SK-N-SH (cell line): ENCODE measurements at regions not wholly inside any gene's neighbourhood (a gene's known extent, or its start where the extent isn't known, plus 50 kb on each side); places are given as distances from the start of the nearest gene placed in this dataset.

ENCODE experiments used
- CTCF ChIA-PET: fragments of 300-600, 350-600 bp; formaldehyde crosslinking; extraction: SDS; loops from one replicate; lab custom pipeline; 2021; lab: Yijun Ruan, JAX
- POLR2A ChIA-PET: fragments of 350-600 bp; sonication (Branson Sonifier 250); formaldehyde crosslinking; extraction: SDS; loops from one replicate; lab custom pipeline; 2020; ENCODE audit warnings: antibody characterized with exemption, inconsistent platforms; lab: Yijun Ruan, JAX
- DNase-seq: peaks from one replicate; pipeline ENCODE4 v3.0.0; 2012
- H2AFZ ChIP-seq: fragments of 200-600 bp; sonication (generic); 2 replicates; pipeline ENCODE4 v1.8.1; 2016; ENCODE audit warnings: antibody characterized with exemption, mild to moderate bottlenecking, low read depth
- H3F3A ChIP-seq: fragments of 200-600 bp; sonication (generic); replicated peaks from 2 replicates; pipeline ENCODE3; 2016; ENCODE audit warnings: antibody characterized with exemption, mild to moderate bottlenecking; ENCODE audit not compliant: insufficient read depth
- H3K27ac ChIP-seq, 2 experiments: fragments of 200-500 bp in 1 of 2; fragments of 200-600 bp in 1 of 2; sonication (Bioruptor generic) in 1 of 2; sonication (generic), shearing (Covaris generic) in 1 of 2; 2 replicates each; pipeline versions ENCODE4 v1.5.1 to v1.6.1; 2014 to 2016; ENCODE audit warnings: low read depth in 2 of 2, inconsistent platforms in 1 of 2, low read length in 1 of 2, mild to moderate bottlenecking in 1 of 2, mixed read lengths in 1 of 2
- H3K27me3 ChIP-seq: fragments of 200-600 bp; sonication (generic), shearing (Covaris generic); 2 replicates; pipeline ENCODE4 v1.6.1; 2016; ENCODE audit warnings: mixed run types; ENCODE audit not compliant: insufficient read depth
- H3K36me3 ChIP-seq, 2 experiments: fragments of 200-500 bp in 1 of 2; fragments of 200-600 bp in 1 of 2; sonication (Bioruptor generic) in 1 of 2; sonication (generic) in 1 of 2; replicated peaks in 1 of 2; 2 replicates each; pipeline versions ENCODE3 to v1.5.1; 2014 to 2016; ENCODE audit warnings: low read length in 1 of 2, mild to moderate bottlenecking in 1 of 2; ENCODE audit not compliant: insufficient read depth in 2 of 2, control insufficient read depth in 1 of 2
- H3K4me1 ChIP-seq, 2 experiments: fragments of 200-500 bp in 1 of 2; fragments of 200-600 bp in 1 of 2; sonication (Bioruptor generic) in 1 of 2; sonication (generic), shearing (Covaris generic) in 1 of 2; 2 replicates each; pipeline versions ENCODE4 v1.5.1 to v1.6.1; 2014 to 2016; ENCODE audit warnings: low read depth in 1 of 2, low read length in 1 of 2, mixed run types in 1 of 2; ENCODE audit not compliant: insufficient read depth in 2 of 2, control insufficient read depth in 1 of 2
- H3K4me2 ChIP-seq: fragments of 200-600 bp; sonication (generic), shearing (Covaris generic); 2 replicates; pipeline ENCODE4 v1.6.1; 2017; ENCODE audit warnings: mixed run types
- H3K4me3 ChIP-seq, 2 experiments: fragments of 200-500 bp in 1 of 2; fragments of 200-600 bp in 1 of 2; sonication (Bioruptor generic) in 1 of 2; sonication (generic), shearing (Covaris generic) in 1 of 2; 2 replicates each; pipeline versions ENCODE4 v1.5.1 to v1.8.1; 2014 to 2016; ENCODE audit warnings: low read depth in 2 of 2, inconsistent platforms in 1 of 2, low read length in 1 of 2, mild to moderate bottlenecking in 1 of 2, mixed read lengths in 1 of 2, moderate library complexity in 1 of 2
- H3K79me2 ChIP-seq: fragments of 200-600 bp; sonication (generic); 2 replicates; pipeline ENCODE4 v1.8.1; 2017; ENCODE audit warnings: mild to moderate bottlenecking; ENCODE audit not compliant: insufficient read depth
- H3K9ac ChIP-seq: fragments of 200-600 bp; sonication (generic); 2 replicates; pipeline ENCODE4 v1.6.1; 2017; ENCODE audit warnings: mixed run types
- H3K9me2 ChIP-seq: fragments of 200-600 bp; sonication (generic); 2 replicates; pipeline ENCODE4 v1.6.1; 2017; ENCODE audit warnings: mixed run types
- H3K9me3 ChIP-seq: fragments of 200-600 bp; sonication (generic); 2 replicates; pipeline ENCODE4 v1.6.1; 2017; ENCODE audit warnings: mixed run types, mild to moderate bottlenecking, moderate library complexity
- H4K20me1 ChIP-seq: fragments of 200-600 bp; sonication (generic); 2 replicates; pipeline ENCODE4 v1.6.1; 2017; ENCODE audit warnings: mild to moderate bottlenecking, mixed run types; ENCODE audit not compliant: insufficient read depth
- CHD2 ChIP-seq: fragments of 150-350 bp; IDR thresholded peaks from 2 replicates; pipeline ENCODE4 v1.6.1; 2018; ENCODE audit warnings: low read length; ENCODE audit not compliant: partially characterized antibody
- ELF1 ChIP-seq: IDR thresholded peaks from 2 replicates; pipeline ENCODE4 v1.4.0; 2012
- EP300 ChIP-seq, 2 experiments: IDR thresholded peaks; 2 replicates each; pipeline versions ENCODE4 v1.4.0 to v1.6.1; 2012; ENCODE audit warnings: borderline replicate concordance in 1 of 2, low read depth in 1 of 2, low read length in 1 of 2
- IRF3 ChIP-seq: fragments of 150-350 bp; IDR thresholded peaks from 2 replicates; pipeline ENCODE4 v1.6.1; 2016; ENCODE audit warnings: mild to moderate bottlenecking, low read depth, low read length
- JUND ChIP-seq: IDR thresholded peaks from 2 replicates; pipeline ENCODE4 v1.4.0; 2012
- MAX ChIP-seq: IDR thresholded peaks from 2 replicates; pipeline ENCODE4 v1.4.0; 2012; ENCODE audit warnings: low read depth
- MEF2A ChIP-seq: IDR thresholded peaks from 2 replicates; pipeline ENCODE4 v1.4.0; 2012; ENCODE audit warnings: low read depth, borderline replicate concordance
- NFIC ChIP-seq: IDR thresholded peaks from 2 replicates; pipeline ENCODE4 v1.4.0; 2012; ENCODE audit warnings: borderline replicate concordance
- PBX3 ChIP-seq: IDR thresholded peaks from 2 replicates; pipeline ENCODE4; 2012
- REST ChIP-seq: IDR thresholded peaks from 2 replicates; pipeline ENCODE4 v1.6.1; 2012; ENCODE audit warnings: mild to moderate bottlenecking, low read depth, low read length, moderate library complexity
- SIN3A ChIP-seq: IDR thresholded peaks from 2 replicates; pipeline ENCODE4 v1.6.1; 2012; ENCODE audit warnings: low read depth, mild to moderate bottlenecking, low read length, moderate library complexity, borderline replicate concordance
- TCF12 ChIP-seq: IDR thresholded peaks from 2 replicates; pipeline ENCODE4 v1.4.0; 2012
- TEAD4 ChIP-seq: IDR thresholded peaks from 2 replicates; pipeline ENCODE4 v1.4.0; 2012; ENCODE audit warnings: mild to moderate bottlenecking, borderline replicate concordance; ENCODE audit not compliant: insufficient read depth
- YY1 ChIP-seq: IDR thresholded peaks from 2 replicates; pipeline ENCODE4 v1.4.0; 2012; ENCODE audit warnings: low read depth, mild to moderate bottlenecking
- WGBS: methylation state at CpG from one replicate; pipeline ENCODE4 v1.1.6; 2017; ENCODE audit warnings: low lambda C conversion rate; 5-methylcytosine and 5-hydroxymethylcytosine counted together

- H3K9me3 ChIP-seq = 0 out of 2 replicates have a peak, but pooled peaks cover 2% of the 10 kb centered on the region
- H3F3A ChIP-seq = peaks cover 13% of the 10 kb centered on the region
- H4K20me1 ChIP-seq = no peaks in the 10 kb centered on the region
- H3K4me2 ChIP-seq = no peak overlapping the region
- no peaks in the 10 kb centered on the region for H3K79me2 ChIP-seq
- H2AFZ ChIP-seq = no peak overlapping the region
- H3K27ac ChIP-seq = no peak overlapping the region
- H3K4me3 ChIP-seq = no peak overlapping the region
- 99% methylated on average over 9 of the region's 9 CpGs for WGBS
- no peaks in the 10 kb centered on the region for H3K36me3 ChIP-seq
- no peaks in the 10 kb centered on the region for H3K27me3 ChIP-seq
- no peak overlapping the region for H3K9ac ChIP-seq
- ChIA-PET POLR2A (no interaction called here), CTCF (no interaction called here)
- no peaks in the 10 kb centered on the region for H3K9me2 ChIP-seq
- no peak for TF ChIP-seq CHD2
- DNase-seq = no peak
- H3K4me1 ChIP-seq = peaks cover 0 to 12% of the 10 kb centered on the region in 2 experiments; a peak in 2 of 4 replicates
Measured at GRCh38 chr3:64293121-64293520, 67.9 kb upstream of the PRICKLE2 start.

GRCh38 chr3:64291956-64292355 lies 66.7 kb upstream of the PRICKLE2 start:
- Histone ChIP-seq H2AFZ (no peak overlapping the region), H3K4me3 (no peak overlapping the region), H4K20me1 (no peaks in the 10 kb centered on the region), H3K9me2 (no peaks in the 10 kb centered on the region), H3K27me3 (no peaks in the 10 kb centered on the region), H3K36me3 (no peaks in the 10 kb centered on the region), H3K4me2 (0 out of 2 replicates have a peak overlapping the region, but pooled peaks have one; percentile 42), H3K27ac (peak overlapping the region in 1 of 2 experiments; percentile 63; a peak in 2 of 4 replicates), H3K4me1 (peaks cover 0 to 12% of the 10 kb centered on the region in 2 experiments; a peak in 2 of 4 replicates), H3K9me3 (0 out of 2 replicates have a peak, but pooled peaks cover 1% of the 10 kb centered on the region), H3K9ac (no peak overlapping the region)
- POLR2A ChIA-PET = no interaction called here
- no peak for DNase-seq
- 87% methylated on average over 4 of the region's 4 CpGs for WGBS
- CTCF ChIA-PET = no interaction called here
- no peak for TF ChIP-seq PBX3
- TF ChIP-seq, all 33 proteins: peak for 0
- peaks cover 13% of the 10 kb centered on the region for H3F3A ChIP-seq
- no peaks in the 10 kb centered on the region for H3K79me2 ChIP-seq

GRCh38 chr3:64291345-64291744 lies 66.1 kb upstream of the PRICKLE2 start:
- Histone ChIP-seq H3K36me3 (no peaks in the 10 kb centered on the region), H3K27me3 (no peaks in the 10 kb centered on the region), H3F3A (peaks cover 13% of the 10 kb centered on the region), H3K4me3 (no peak overlapping the region), H3K9me2 (no peaks in the 10 kb centered on the region), H3K27ac (peak overlapping the region in 1 of 2 experiments; percentile 63; a peak in 2 of 4 replicates), H3K4me2 (peak overlapping the region; percentile 42), H4K20me1 (no peaks in the 10 kb centered on the region), H3K4me1 (peaks cover 0 to 12% of the 10 kb centered on the region in 2 experiments; a peak in 2 of 4 replicates), H3K9me3 (no peaks in the 10 kb centered on the region), H2AFZ (peak overlapping the region; percentile 73; the same call in 1 of the 2 replicates), H3K79me2 (no peaks in the 10 kb centered on the region), H3K9ac (peak overlapping the region; percentile 26; the same call in 1 of the 2 replicates)
- 14% methylated on average over 3 of the region's 3 CpGs for whole genome bisulfite sequencing
- ChIA-PET CTCF (no interaction called here), POLR2A (no interaction called here)
- DNase-seq = no peak
- peak; percentile 79 for TF ChIP-seq JUND
- TF ChIP-seq YY1 = no peak
- peak in 1 of 2 experiments; percentile 81; a peak in 1 of 4 replicates for TF ChIP-seq EP300 (IDR thresholded peaks at IDR 0.05; ENCODE audit: borderline replicate concordance in 1 of 2, low read depth in 1 of 2, low read length in 1 of 2)
- 0 out of 2 replicates have a peak, but pooled peaks have one; percentile 19 for TF ChIP-seq REST
- TF ChIP-seq IRF3 = no peak
- TF ChIP-seq SIN3A = no peak; the same call in 1 of the 2 replicates
- TF ChIP-seq TEAD4 = 0 out of 2 replicates have a peak, but pooled peaks have one; percentile 33
- peak; percentile 86 for TF ChIP-seq TCF12
- 0 out of 2 replicates have a peak, but pooled peaks have one; percentile 34 for TF ChIP-seq MEF2A
- peak; percentile 44; the same call in 1 of the 2 replicates for TF ChIP-seq PBX3
- TF ChIP-seq NFIC = peak; percentile 93
- peak; percentile 90 for TF ChIP-seq MAX
- 0 out of 2 replicates have a peak, but pooled peaks have one; percentile 9 for TF ChIP-seq ELF1
